ENCODE measurements at regions not wholly inside any gene's neighbourhood (a gene's known extent, or its start where the extent isn't known, plus 50 kb on each side); places are given as distances from the start of the nearest gene placed in this dataset.

GRCh38 chr1:219784660-219785381 lies 143.5 kb downstream of the SLC30A10 start:
- TF ChIP-seq CTCF (conservative IDR thresholded peaks at IDR 0.05 in 1 of 2, IDR thresholded peaks at IDR 0.05 in 1 of 2; ENCODE audit: low read depth in 1 of 2, low read length in 2 of 2): no peak
- TF ChIP-seq EZH2 (IDR thresholded peaks at IDR 0.05; ENCODE audit: low read length, missing control alignments): no peak
